GM12891 (cell line): ENCODE measurements at regions not wholly inside any gene's neighbourhood (a gene's known extent, or its start where the extent isn't known, plus 50 kb on each side); places are given as distances from the start of the nearest gene placed in this dataset.

Experiments
- PAX5 ChIP-seq: IDR thresholded peaks from 2 replicates; pipeline ENCODE4 v1.6.1; 2011; ENCODE audit warnings: low read length, moderate library complexity, mild to moderate bottlenecking; ENCODE audit not compliant: insufficient read depth, severe bottlenecking
- POLR2A ChIP-seq: IDR thresholded peaks from 2 replicates; pipeline ENCODE4 v1.6.1; 2011; ENCODE audit warnings: low read depth, low read length, control low read depth
- POLR2AphosphoS5 ChIP-seq: IDR thresholded peaks from 2 replicates; pipeline ENCODE4 v1.6.1; 2011; ENCODE audit warnings: low read depth, low read length, control low read depth
- POU2F2 ChIP-seq: IDR thresholded peaks from 2 replicates; pipeline ENCODE4 v1.6.1; 2011; ENCODE audit warnings: low read depth, mild to moderate bottlenecking, control low read depth, low read length, moderate library complexity
- SPI1 ChIP-seq: IDR thresholded peaks from 2 replicates; pipeline ENCODE4 v1.6.1; 2011; ENCODE audit warnings: low read depth, low read length, control low read depth
- TAF1 ChIP-seq: IDR thresholded peaks from 2 replicates; pipeline ENCODE4 v1.6.1; 2011; ENCODE audit warnings: low read depth, low read length, control low read depth

DNA sequence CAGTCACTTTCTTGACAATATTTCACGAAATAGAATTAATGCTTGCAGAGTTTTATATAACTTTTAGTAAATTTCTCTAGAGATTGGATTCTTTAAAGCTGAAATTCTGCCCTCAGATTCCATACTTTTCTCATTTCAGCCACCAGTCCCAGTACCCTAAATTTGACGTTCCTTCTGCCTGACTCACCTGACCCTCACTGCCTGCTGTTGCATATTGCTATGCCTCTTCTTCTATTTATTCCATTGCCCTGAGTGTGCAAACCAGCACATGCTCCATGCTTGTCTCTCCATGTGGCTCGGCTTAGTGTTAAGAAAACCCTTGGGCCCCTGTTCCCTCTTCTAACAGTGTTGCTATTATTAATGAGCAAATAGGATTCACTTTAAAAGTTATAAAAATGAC lies 533.3 kb downstream of the LRFN5 start:
- TF ChIP-seq POLR2A (no peak), TAF1 (no peak), POLR2AphosphoS5 (no peak), SPI1 (no peak), PAX5 (no peak), POU2F2 (no peak)
